ENCODE measurements at regions not wholly inside any gene's neighbourhood (a gene's known extent, or its start where the extent isn't known, plus 50 kb on each side); places are given as distances from the start of the nearest gene placed in this dataset.

DNA sequence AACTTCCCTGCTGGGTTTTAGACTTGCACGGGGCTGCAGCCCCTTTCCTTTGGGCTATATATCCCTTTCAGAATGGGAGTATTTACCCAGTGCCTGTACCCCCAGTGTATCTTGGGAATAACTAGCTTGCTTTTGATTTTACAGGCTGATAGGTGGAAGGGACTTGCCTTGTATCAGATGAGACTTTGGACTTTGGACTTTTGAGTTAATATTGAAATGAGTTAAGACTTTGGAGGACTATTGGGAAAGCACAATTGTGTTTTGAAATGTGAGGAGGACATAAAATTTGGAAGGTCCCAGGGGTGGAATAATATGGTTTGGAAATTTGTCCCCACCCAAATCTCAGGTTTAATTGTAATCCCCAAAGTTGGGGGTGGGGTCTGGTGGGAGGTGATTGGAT is 393.8 kb upstream of the KIF2B start:
- DNase-seq (ENCODE audit: low spot score in 2 of 2) = no peak
- TF ChIP-seq, protein P1, sequence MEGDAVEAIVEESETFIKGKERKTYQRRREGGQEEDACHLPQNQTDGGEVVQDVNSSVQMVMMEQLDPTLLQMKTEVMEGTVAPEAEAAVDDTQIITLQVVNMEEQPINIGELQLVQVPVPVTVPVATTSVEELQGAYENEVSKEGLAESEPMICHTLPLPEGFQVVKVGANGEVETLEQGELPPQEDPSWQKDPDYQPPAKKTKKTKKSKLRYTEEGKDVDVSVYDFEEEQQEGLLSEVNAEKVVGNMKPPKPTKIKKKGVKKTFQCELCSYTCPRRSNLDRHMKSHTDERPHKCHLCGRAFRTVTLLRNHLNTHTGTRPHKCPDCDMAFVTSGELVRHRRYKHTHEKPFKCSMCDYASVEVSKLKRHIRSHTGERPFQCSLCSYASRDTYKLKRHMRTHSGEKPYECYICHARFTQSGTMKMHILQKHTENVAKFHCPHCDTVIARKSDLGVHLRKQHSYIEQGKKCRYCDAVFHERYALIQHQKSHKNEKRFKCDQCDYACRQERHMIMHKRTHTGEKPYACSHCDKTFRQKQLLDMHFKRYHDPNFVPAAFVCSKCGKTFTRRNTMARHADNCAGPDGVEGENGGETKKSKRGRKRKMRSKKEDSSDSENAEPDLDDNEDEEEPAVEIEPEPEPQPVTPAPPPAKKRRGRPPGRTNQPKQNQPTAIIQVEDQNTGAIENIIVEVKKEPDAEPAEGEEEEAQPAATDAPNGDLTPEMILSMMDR (IDR thresholded peaks at IDR 0.05) = no peak
- TF ChIP-seq POLR2A (IDR thresholded peaks at IDR 0.05) = no peak
- no peak overlapping the region for H3K4me3 ChIP-seq (ENCODE audit: low read depth, poor library complexity, severe bottlenecking)
- intact Hi-C loops (cut with DNase I; ENCODE audit: low total_unique reads) = no loop called here
- 44 to 89% methylated on average over 1 of the region's 1 CpG for WGBS, 2 donors

DNA sequence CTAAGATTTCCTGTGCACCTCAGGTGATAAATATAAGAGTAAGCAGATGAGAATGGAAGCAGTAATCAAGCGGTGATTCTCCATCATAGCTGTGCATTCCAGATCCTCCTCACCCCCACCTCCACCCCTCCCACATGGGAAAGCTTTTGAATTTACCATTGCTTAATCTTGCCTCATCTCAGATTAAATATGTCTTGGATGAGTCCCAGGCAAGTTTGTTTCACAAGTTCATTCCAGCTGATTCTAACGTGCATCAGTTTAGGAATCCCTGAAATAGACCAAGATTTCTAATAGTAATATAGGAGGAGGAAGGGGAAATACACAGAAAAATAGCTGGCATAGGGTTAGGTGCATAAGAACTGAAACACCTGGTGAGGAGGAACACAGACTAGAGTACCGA is 396.2 kb upstream of the KIF2B start:
- DNase-seq (ENCODE audit: low spot score in 2 of 2) = no peak
- intact Hi-C loops (cut with DNase I; ENCODE audit: low total_unique reads) = no loop called here
- no peak overlapping the region for H3K4me3 ChIP-seq (ENCODE audit: low read depth, poor library complexity, severe bottlenecking)
- WGBS, 2 donors = 40 to 41% methylated on average over 3 of the region's 3 CpGs
- TF ChIP-seq, protein P1 (IDR thresholded peaks at IDR 0.05) = no peak
- no peak for TF ChIP-seq POLR2A (IDR thresholded peaks at IDR 0.05)

DNA sequence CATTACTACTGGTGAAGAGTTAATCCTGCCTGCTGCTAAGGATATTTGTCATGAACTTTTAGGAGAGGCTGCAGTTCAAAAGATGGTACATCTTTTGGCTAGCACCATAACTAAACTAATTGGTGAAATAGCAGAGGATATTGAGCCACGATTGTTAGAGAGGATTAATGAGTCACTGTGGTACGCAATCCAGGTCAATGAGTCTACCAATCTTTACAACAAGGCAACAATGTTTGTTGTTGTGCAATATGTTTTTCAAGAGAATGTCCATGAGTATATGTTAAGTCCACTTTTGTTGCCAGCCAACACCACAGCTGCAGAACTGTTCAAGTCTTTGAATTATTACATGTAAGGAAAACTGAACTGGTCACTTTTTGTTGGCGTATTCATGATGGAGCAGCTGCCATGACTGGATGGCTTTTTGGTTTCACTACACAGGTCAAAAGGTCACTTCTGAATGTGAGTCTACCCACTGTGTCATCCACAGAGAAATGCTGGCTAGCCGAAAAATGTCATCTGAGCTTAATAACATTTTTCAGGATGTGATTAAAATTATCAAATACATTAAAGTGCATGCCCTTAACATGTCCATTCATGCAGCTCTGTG is 402.6 kb upstream of the KIF2B start:
- intact Hi-C loops (cut with DNase I; ENCODE audit: low total_unique reads) = no loop called here
- 79 to 81% methylated on average over 4 of the region's 4 CpGs for WGBS, 2 donors
- TF ChIP-seq POLR2A (IDR thresholded peaks at IDR 0.05) = no peak
- TF ChIP-seq, protein P1 (IDR thresholded peaks at IDR 0.05) = no peak
- no peak for DNase-seq (ENCODE audit: low spot score in 2 of 2)
- no peak overlapping the region for H3K4me3 ChIP-seq (ENCODE audit: low read depth, poor library complexity, severe bottlenecking)

- DNase-seq (ENCODE audit: low spot score in 2 of 2) = no peak
- intact Hi-C loops (cut with DNase I; ENCODE audit: low total_unique reads) = no loop called here
- TF ChIP-seq, protein P1 (IDR thresholded peaks at IDR 0.05) = no peak
- no peak for TF ChIP-seq POLR2A (IDR thresholded peaks at IDR 0.05)
- H3K4me3 ChIP-seq (ENCODE audit: low read depth, poor library complexity, severe bottlenecking) = no peak overlapping the region
- WGBS, 2 donors = 76 to 77% methylated on average over 2 of the region's 2 CpGs
Measured at GRCh38 chr17:53409588-53409987, 413.1 kb upstream of the KIF2B start.

DNA sequence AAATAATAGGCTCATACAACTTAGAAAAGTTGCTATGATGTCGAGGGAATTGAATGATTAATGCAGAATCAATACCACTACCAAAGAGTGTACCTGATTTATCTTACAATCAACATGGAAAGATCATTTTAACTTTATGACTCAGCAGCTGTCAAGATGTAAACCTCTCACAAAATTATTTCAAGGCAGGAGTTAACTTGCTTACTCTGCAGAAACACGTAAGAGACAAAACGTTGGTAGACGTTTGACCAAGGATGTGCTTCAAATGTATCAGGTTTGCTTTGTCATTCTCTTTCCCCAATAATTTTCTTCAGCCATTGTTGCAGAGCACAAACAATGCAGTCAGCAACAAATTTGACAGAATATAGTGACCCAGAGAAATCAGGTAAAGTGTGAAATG is 415.8 kb upstream of the KIF2B start:
- intact Hi-C loops (cut with DNase I; ENCODE audit: low total_unique reads) = no loop called here

More for the DNA sequence above, 415.8 kb upstream of the KIF2B start:
- DNase-seq (ENCODE audit: low spot score in 2 of 2) = no peak
- 47 to 53% methylated on average over 4 of the region's 4 CpGs for WGBS, 2 donors
- TF ChIP-seq, protein P1 (IDR thresholded peaks at IDR 0.05) = no peak
- TF ChIP-seq POLR2A (IDR thresholded peaks at IDR 0.05) = no peak
- no peak overlapping the region for H3K4me3 ChIP-seq (ENCODE audit: low read depth, poor library complexity, severe bottlenecking)
